ENCODE measurements at regions not wholly inside any gene's neighbourhood (a gene's known extent, or its start where the extent isn't known, plus 50 kb on each side); places are given as distances from the start of the nearest gene placed in this dataset.

GRCh38 chr4:174418640-174419212, 103.6 kb downstream of the HPGD start:
- TF ChIP-seq CTCF (IDR thresholded peaks at IDR 0.05) (no peak), POLR2AphosphoS5 (IDR thresholded peaks at IDR 0.05) (no peak), EP300 (IDR thresholded peaks at IDR 0.05) (no peak), POLR2A (IDR thresholded peaks at IDR 0.05) (no peak)
- Histone ChIP-seq H3K36me3 (no peaks in the 10 kb centered on the region), H3K27ac (no peak overlapping the region), H3K9me3 (no peaks in the 10 kb centered on the region), H3K4me1 (peaks cover 0 to 9% (median 8%) of the 10 kb centered on the region in 4 donors), H3K4me3 (no peak overlapping the region), H3K27me3 (no peaks in the 10 kb centered on the region)
- 72 to 83% methylated on average over 4 of the region's 4 CpGs for WGBS, 2 donors
- intact Hi-C loops (cut with DNase I): no loop called here
- DNase-seq: no peak

GRCh38 chr4:174408841-174409552, 113.3 kb downstream of the HPGD start:
- TF ChIP-seq POLR2AphosphoS5 (IDR thresholded peaks at IDR 0.05) (no peak), POLR2A (IDR thresholded peaks at IDR 0.05) (no peak), CTCF (IDR thresholded peaks at IDR 0.05) (no peak)
- H3K27me3 ChIP-seq: no peaks in the 10 kb centered on the region
- H3K36me3 ChIP-seq: no peaks in the 10 kb centered on the region
- WGBS, 2 donors: 23 to 77% methylated on average over 8 of the region's 8 CpGs
- intact Hi-C loops (cut with DNase I): no loop called here
- H3K4me1 ChIP-seq: peaks cover 0 to 8% (median 2%) of the 10 kb centered on the region in 4 donors
- no peak overlapping the region for H3K4me3 ChIP-seq
- no peaks in the 10 kb centered on the region for H3K9me3 ChIP-seq
- H3K27ac ChIP-seq: no peak overlapping the region
- no peak for DNase-seq

- Histone ChIP-seq H3K27ac (no peak overlapping the region), H3K9me3 (no peaks in the 10 kb centered on the region), H3K4me3 (no peak overlapping the region), H3K36me3 (no peaks in the 10 kb centered on the region), H3K27me3 (no peaks in the 10 kb centered on the region), H3K4me1 (peaks cover 0 to 17% (median 5%) of the 10 kb centered on the region in 4 donors)
- TF ChIP-seq POLR2A (IDR thresholded peaks at IDR 0.05): no peak
- TF ChIP-seq CTCF (IDR thresholded peaks at IDR 0.05): no peak
- TF ChIP-seq EP300 (IDR thresholded peaks at IDR 0.05): no peak
- TF ChIP-seq POLR2AphosphoS5 (IDR thresholded peaks at IDR 0.05): no peak
- intact Hi-C loops (cut with DNase I): no loop called here
- no peak for DNase-seq
- 70 to 84% methylated on average over 3 of the region's 3 CpGs for WGBS, 2 donors
These were observed 115.9 kb downstream of the HPGD start for GRCh38 chr4:174406383-174406782.

- H3K36me3 ChIP-seq: no peaks in the 10 kb centered on the region
- H3K4me1 ChIP-seq: peaks cover 0 to 17% (median 5%) of the 10 kb centered on the region in 4 donors
- intact Hi-C loops (cut with DNase I): no loop called here
These were observed 116.4 kb downstream of the HPGD start for GRCh38 chr4:174405923-174406322.

More at GRCh38 chr4:174405923-174406322, 116.4 kb downstream of the HPGD start:
- no peaks in the 10 kb centered on the region for H3K27me3 ChIP-seq
- 74 to 76% methylated on average over 3 of the region's 3 CpGs for WGBS, 2 donors
- no peak overlapping the region for H3K4me3 ChIP-seq
- no peak for DNase-seq
- no peak overlapping the region for H3K27ac ChIP-seq
- H3K9me3 ChIP-seq: no peaks in the 10 kb centered on the region
- no peak for TF ChIP-seq POLR2AphosphoS5 (IDR thresholded peaks at IDR 0.05)
- TF ChIP-seq POLR2A (IDR thresholded peaks at IDR 0.05): no peak
- no peak for TF ChIP-seq EP300 (IDR thresholded peaks at IDR 0.05)
- TF ChIP-seq CTCF (IDR thresholded peaks at IDR 0.05): no peak

All from sigmoid colon (tissue), 6 donors.